Gastroesophageal sphincter (tissue), 4 donors: ENCODE measurements at regions not wholly inside any gene's neighbourhood (a gene's known extent, or its start where the extent isn't known, plus 50 kb on each side); places are given as distances from the start of the nearest gene placed in this dataset.

Experiments used
- ATAC-seq: fragments of 150-250 bp; one replicate; pipeline ENCODE4 v1.9.1; 2016; ENCODE audit warnings: mild to moderate bottlenecking, moderate library complexity
- H3K27ac ChIP-seq, 4 donors: fragments of 200-600 bp; sonication (generic) in 3 of 4; 1 replicate in 3 of 4; 2 replicates in 1 of 4; pipeline ENCODE4 v1.5.1; 2016 to 2019
- H3K27me3 ChIP-seq: fragments of 200-600 bp; sonication (generic); one replicate; pipeline ENCODE4 v1.5.1; 2019
- H3K36me3 ChIP-seq, 2 donors: fragments of 200-600 bp; sonication (generic); one replicate each; pipeline ENCODE4 v1.5.1; 2019; ENCODE audit warnings: control low read depth in 1 of 2
- H3K4me1 ChIP-seq, 3 donors: fragments of 200-600 bp; sonication (generic); 1 replicate in 2 of 3; 2 replicates in 1 of 3; pipeline ENCODE4 v1.5.1; 2016 to 2019; ENCODE audit warnings: control low read depth in 2 of 3
- H3K4me3 ChIP-seq, 2 donors: fragments of 200-600 bp; sonication (generic); one replicate each; pipeline ENCODE4 v1.5.1; 2019; ENCODE audit warnings: mild to moderate bottlenecking in 1 of 2, moderate library complexity in 1 of 2
- H3K9me3 ChIP-seq, 3 donors: fragments of 200-600 bp; sonication (generic); one replicate each; pipeline ENCODE4 v1.5.1; 2017 to 2019; ENCODE audit warnings: control low read depth in 2 of 3
- EP300 ChIP-seq: sonication (generic); formaldehyde crosslinking; IDR thresholded peaks from one replicate; pipeline ENCODE4 v1.6.1; 2017; ENCODE audit warnings: antibody characterized with exemption, mild to moderate bottlenecking
- POLR2A ChIP-seq, 2 donors: fragments of 450-650 bp; IDR thresholded peaks; one replicate each; pipeline ENCODE4 v1.6.1; 2017; ENCODE audit warnings: antibody characterized with exemption in 2 of 2, mild to moderate bottlenecking in 2 of 2, moderate library complexity in 1 of 2
- POLR2AphosphoS5 ChIP-seq: sonication (generic); formaldehyde crosslinking; IDR thresholded peaks from one replicate; pipeline ENCODE4 v1.6.1; 2017; ENCODE audit warnings: antibody characterized with exemption
- WGBS, 2 donors: methylation state at CpG; one replicate each; pipeline ENCODE4 v1.1.5; 2018; ENCODE audit warnings: low coverage in 1 of 2; 5-methylcytosine and 5-hydroxymethylcytosine counted together
- TF ChIP-seq, protein P1 (sequence below), 4 experiments: fragments of 200-600 bp in 2 of 4; fragments of 450-650 bp in 2 of 4; sonication (generic) in 1 of 4; IDR thresholded peaks; one replicate each; pipeline ENCODE4 v1.5.1; 2017 to 2019; ENCODE audit warnings: antibody characterized with exemption in 4 of 4, mild to moderate bottlenecking in 2 of 4, moderate library complexity in 2 of 4

DNA sequence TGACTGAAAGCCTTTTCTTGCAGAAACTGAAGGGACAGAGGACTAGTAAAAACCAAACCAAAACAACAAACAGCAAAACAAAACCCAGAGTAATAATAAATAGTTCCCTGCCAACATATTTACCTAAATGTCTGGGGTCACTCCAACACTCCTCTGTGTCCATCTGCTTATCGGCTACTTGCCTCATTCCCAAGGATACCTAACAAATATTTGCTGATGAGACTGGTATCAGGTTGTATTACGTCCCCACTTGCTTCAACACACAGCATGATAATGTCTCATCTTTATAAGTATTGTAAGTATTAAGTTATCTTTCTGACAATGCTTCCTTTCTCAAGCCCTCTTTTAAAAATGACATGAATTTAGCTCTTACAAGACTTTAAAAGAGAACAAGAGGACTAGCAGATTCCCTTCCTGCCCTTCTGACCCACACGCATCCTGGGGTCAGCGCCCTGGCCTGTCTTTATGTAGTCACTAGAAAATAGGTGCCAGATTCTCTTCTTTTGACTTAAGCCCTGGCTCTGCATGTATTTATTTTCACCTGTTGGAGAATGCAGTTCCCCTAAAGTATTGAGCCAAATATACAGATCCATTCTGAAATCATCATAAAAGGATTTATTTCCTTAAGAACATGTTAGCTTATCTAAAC is 110.2 kb downstream of the SEM1 start:
- Histone ChIP-seq H3K4me3 (no peak overlapping the region), H3K27ac (no peak overlapping the region), H3K36me3 (no peaks in the 10 kb centered on the region), H3K9me3 (no peaks in the 10 kb centered on the region), H3K4me1 (no peaks in the 10 kb centered on the region), H3K27me3 (no peaks in the 10 kb centered on the region)
- no peak for ATAC-seq
- TF ChIP-seq POLR2AphosphoS5, result no peak
- TF ChIP-seq POLR2A (IDR thresholded peaks at IDR 0.05), result no peak
- no peak for TF ChIP-seq EP300
- TF ChIP-seq, protein P1, sequence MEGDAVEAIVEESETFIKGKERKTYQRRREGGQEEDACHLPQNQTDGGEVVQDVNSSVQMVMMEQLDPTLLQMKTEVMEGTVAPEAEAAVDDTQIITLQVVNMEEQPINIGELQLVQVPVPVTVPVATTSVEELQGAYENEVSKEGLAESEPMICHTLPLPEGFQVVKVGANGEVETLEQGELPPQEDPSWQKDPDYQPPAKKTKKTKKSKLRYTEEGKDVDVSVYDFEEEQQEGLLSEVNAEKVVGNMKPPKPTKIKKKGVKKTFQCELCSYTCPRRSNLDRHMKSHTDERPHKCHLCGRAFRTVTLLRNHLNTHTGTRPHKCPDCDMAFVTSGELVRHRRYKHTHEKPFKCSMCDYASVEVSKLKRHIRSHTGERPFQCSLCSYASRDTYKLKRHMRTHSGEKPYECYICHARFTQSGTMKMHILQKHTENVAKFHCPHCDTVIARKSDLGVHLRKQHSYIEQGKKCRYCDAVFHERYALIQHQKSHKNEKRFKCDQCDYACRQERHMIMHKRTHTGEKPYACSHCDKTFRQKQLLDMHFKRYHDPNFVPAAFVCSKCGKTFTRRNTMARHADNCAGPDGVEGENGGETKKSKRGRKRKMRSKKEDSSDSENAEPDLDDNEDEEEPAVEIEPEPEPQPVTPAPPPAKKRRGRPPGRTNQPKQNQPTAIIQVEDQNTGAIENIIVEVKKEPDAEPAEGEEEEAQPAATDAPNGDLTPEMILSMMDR (IDR thresholded peaks at IDR 0.05), result no peak
- 50 to 63% methylated on average over 3 to 4 of the region's 4 CpGs for WGBS, 2 donors

DNA sequence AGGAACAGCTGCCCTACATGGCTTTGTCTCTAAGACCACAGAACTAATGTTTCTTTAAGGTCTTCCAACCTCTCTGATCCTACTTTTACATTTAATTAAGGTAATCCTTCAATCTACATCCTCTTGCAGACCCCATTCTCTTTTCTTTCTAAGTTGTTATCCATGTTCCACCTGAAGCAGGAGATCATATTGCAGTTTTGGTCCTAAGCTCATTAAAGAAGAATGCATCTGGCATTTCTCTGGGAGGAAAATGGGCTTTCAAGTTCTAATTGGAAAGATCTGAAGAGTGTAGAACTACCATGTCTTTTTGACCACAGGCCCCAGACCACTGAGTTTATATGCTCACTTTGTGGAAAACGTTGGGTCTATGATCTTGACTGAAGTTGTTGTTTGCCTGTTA is 111.2 kb downstream of the SEM1 start:
- no peak overlapping the region for H3K27ac ChIP-seq
- no peaks in the 10 kb centered on the region for H3K27me3 ChIP-seq
- no peak for TF ChIP-seq EP300
- TF ChIP-seq, protein P1 (IDR thresholded peaks at IDR 0.05), result no peak
- no peak for TF ChIP-seq POLR2AphosphoS5
- TF ChIP-seq POLR2A (IDR thresholded peaks at IDR 0.05), result no peak
- no peaks in the 10 kb centered on the region for H3K4me1 ChIP-seq
- ATAC-seq, result no peak
- H3K36me3 ChIP-seq, result no peaks in the 10 kb centered on the region
- no peaks in the 10 kb centered on the region for H3K9me3 ChIP-seq
- no peak overlapping the region for H3K4me3 ChIP-seq
- WGBS, 2 donors, result 40 to 67% methylated on average over 1 of the region's 1 CpG

DNA sequence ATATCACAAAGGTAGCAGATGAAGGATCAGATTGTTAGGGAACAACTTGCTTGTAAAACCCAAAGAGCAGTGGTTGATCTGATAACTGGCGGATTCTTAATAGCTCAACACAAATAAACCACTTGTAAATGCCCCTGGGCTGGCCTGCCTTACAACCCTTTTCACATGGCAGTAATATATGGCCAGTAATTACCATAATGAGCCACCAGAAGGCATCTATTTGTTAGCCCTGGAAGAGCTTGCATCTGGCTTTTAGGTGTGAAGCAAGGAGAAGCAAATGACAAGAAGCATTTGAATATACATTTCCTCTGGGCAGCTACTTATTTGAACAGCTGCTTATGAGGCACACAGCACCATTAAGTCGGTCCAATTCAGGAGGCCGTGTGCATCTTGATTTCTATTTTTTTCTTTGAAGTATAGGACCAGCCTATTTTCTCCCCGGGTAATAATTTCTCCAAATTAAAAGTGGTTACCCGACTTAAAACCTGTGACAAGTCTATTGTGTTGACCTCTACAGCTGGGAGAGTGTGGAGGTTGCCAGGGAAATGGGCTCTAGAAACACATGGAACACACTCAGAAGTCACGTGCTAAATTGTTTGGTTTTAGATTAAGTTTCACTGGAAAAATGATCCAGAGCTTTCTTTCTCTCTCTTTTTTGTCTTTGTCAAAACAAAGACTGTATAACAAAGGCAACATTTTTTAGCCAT is 113.4 kb downstream of the SEM1 start:
- H3K36me3 ChIP-seq, result no peaks in the 10 kb centered on the region
- no peaks in the 10 kb centered on the region for H3K9me3 ChIP-seq
- no peak for ATAC-seq
- TF ChIP-seq POLR2AphosphoS5, result no peak
- no peak for TF ChIP-seq POLR2A (IDR thresholded peaks at IDR 0.05)
- no peak for TF ChIP-seq EP300
- TF ChIP-seq, protein P1 (IDR thresholded peaks at IDR 0.05), result no peak
- H3K4me3 ChIP-seq, result no peak overlapping the region
- H3K27ac ChIP-seq, result no peak overlapping the region
- 34 to 39% methylated on average over 6 of the region's 6 CpGs for WGBS, 2 donors
- no peaks in the 10 kb centered on the region for H3K27me3 ChIP-seq
- H3K4me1 ChIP-seq, result no peaks in the 10 kb centered on the region

DNA sequence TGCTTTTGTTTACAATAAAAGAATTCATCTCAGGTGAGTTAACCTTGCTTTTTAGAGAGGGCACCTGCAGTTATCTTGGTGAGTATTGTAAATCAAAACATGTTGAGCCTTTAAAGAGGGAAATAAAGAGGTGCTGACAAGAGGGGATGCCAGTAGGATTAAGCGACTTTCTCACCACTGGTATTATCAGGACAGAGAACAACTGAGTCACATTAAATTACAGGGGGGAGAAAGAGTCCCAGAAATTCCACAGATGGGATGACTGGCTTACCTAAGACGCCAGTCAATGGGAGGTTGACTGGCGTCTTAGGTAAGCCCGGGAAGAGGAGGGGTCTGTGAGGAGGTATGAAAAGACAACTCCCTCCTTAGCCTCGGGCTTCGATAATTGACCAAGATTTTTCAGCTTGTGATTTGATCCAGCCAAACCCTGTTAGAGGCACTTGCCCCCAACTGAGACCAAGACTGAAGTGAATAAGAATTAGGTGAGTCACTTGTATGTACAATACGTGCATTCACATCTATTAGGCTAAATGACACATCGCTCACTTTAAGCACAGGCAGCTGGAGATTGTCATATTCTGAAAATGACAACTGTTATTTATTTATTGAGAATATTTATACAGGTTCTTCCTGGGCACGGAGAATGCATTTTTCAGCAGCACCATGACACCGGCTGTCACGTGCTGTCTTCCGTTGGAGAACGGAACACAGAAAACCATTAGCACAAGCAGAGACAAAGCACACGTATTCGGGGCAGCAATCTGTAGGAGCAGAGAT is 117.6 kb downstream of the SEM1 start:
- no peak for TF ChIP-seq EP300
- TF ChIP-seq POLR2A (IDR thresholded peaks at IDR 0.05), result no peak
- TF ChIP-seq, protein P1 (IDR thresholded peaks at IDR 0.05), result no peak
- no peak for TF ChIP-seq POLR2AphosphoS5
- 31% methylated on average over 12 to 13 of the region's 15 CpGs for WGBS, 2 donors
- Histone ChIP-seq H3K27ac (no peak overlapping the region), H3K4me3 (no peak overlapping the region), H3K36me3 (no peaks in the 10 kb centered on the region), H3K27me3 (no peaks in the 10 kb centered on the region), H3K4me1 (no peaks in the 10 kb centered on the region), H3K9me3 (no peaks in the 10 kb centered on the region)
- ATAC-seq, result no peak
